ENCODE measurements at regions not wholly inside any gene's neighbourhood (a gene's known extent, or its start where the extent isn't known, plus 50 kb on each side); places are given as distances from the start of the nearest gene placed in this dataset.

DNA sequence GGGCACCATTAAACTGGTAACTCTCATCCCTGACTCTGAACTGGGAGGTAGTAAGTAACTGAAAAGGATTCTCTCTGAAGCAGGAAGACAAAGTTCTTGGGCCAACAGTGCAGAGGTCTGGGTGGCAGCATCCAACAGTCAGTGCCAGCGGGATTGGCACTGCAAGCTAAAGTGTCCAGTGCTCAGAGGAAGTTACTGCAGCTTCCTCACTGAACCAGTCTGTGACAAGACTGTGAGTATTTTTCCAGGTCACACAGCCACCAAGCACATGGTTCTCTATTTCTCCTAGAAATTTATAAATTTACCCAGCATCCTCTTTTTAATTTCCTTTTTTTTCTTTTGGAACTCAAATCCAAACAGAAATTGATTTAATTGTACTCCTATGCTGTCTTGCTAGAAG, 81.6 kb upstream of the FAR2 start:
- ChIA-PET POLR2A (no interaction called here), CTCF (no interaction called here)
- Histone ChIP-seq H3K27ac (ENCODE audit: low read depth, low read length) (no peak overlapping the region), H3K27me3 (ENCODE audit: control insufficient read depth in 2 of 2, insufficient read depth in 2 of 2, low read length in 2 of 2) (no peaks in the 10 kb centered on the region), H3K36me3 (ENCODE audit: control insufficient read depth in 2 of 3, insufficient read depth in 3 of 3, low read length in 3 of 3) (no peaks in the 10 kb centered on the region), H3K4me1 (ENCODE audit: control insufficient read depth in 2 of 2, insufficient read depth in 2 of 2, low read length in 2 of 2) (no peaks in the 10 kb centered on the region), H3K9me3 (ENCODE audit: control insufficient read depth in 2 of 3, low read length in 3 of 3) (no peaks in the 10 kb centered on the region), H3K4me3 (ENCODE audit: low read length) (no peak overlapping the region)
- no peaks in the 10 kb centered on the region for H3K36me3 Mint-ChIP-seq
- peak; percentile 67 for ATAC-seq
- H3K27me3 Mint-ChIP-seq: peaks cover 8 to 45% (median 27%) of the 10 kb centered on the region in 5 donors
- no peaks in the 10 kb centered on the region for H3K9me3 Mint-ChIP-seq
- no peak overlapping the region for H3K4me3 Mint-ChIP-seq
- no peak overlapping the region for H3K27ac Mint-ChIP-seq
- peaks cover 0 to 3% (median 0%) of the 10 kb centered on the region in 7 donors for H3K4me1 Mint-ChIP-seq
- intact Hi-C loops (cut with micrococcal nuclease): no loop called here
- no peak for DNase-seq

DNA sequence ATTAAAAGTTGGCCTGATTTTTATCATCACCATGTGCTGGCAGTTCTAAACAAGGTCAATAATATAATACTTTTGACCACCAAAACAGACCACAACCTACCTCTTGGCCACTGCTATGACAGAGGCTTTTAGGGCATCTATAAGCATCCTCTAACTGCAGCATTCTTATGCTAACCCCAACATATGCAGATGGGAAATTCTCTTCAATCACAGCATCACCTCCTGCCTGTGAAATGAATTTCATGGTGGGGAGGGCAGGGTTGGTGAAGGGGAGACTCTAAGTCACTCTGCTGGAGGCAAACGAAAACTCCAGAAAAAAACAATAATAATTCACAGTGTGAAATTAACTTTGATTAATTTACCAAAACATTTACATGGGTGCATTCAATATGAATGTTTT, 78.8 kb upstream of the FAR2 start:
- H3K36me3 Mint-ChIP-seq: no peaks in the 10 kb centered on the region
- Histone ChIP-seq H3K4me1 (ENCODE audit: control insufficient read depth in 2 of 2, insufficient read depth in 2 of 2, low read length in 2 of 2) (no peaks in the 10 kb centered on the region), H3K9me3 (ENCODE audit: control insufficient read depth in 2 of 3, low read length in 3 of 3) (no peaks in the 10 kb centered on the region), H3K4me3 (ENCODE audit: low read length) (no peak overlapping the region), H3K36me3 (ENCODE audit: control insufficient read depth in 2 of 3, insufficient read depth in 3 of 3, low read length in 3 of 3) (no peaks in the 10 kb centered on the region), H3K27me3 (ENCODE audit: control insufficient read depth in 2 of 2, insufficient read depth in 2 of 2, low read length in 2 of 2) (no peaks in the 10 kb centered on the region), H3K27ac (ENCODE audit: low read depth, low read length) (no peak overlapping the region)
- no peak overlapping the region for H3K4me3 Mint-ChIP-seq
- peaks cover 14 to 57% (median 30%) of the 10 kb centered on the region in 5 donors for H3K27me3 Mint-ChIP-seq
- POLR2A ChIA-PET: no interaction called here
- no peak overlapping the region for H3K27ac Mint-ChIP-seq
- CTCF ChIA-PET: no interaction called here
- DNase-seq (no peak), ATAC-seq (no peak)
- peaks cover 0 to 3% (median 0%) of the 10 kb centered on the region in 7 donors for H3K4me1 Mint-ChIP-seq
- no peaks in the 10 kb centered on the region for H3K9me3 Mint-ChIP-seq
- intact Hi-C loops (cut with micrococcal nuclease): loop anchor here (5.0 to 10.0 kb wide), 2 partner anchors 1737 to 1774 kb away; no protein-coding TSS in a partner anchor

DNA sequence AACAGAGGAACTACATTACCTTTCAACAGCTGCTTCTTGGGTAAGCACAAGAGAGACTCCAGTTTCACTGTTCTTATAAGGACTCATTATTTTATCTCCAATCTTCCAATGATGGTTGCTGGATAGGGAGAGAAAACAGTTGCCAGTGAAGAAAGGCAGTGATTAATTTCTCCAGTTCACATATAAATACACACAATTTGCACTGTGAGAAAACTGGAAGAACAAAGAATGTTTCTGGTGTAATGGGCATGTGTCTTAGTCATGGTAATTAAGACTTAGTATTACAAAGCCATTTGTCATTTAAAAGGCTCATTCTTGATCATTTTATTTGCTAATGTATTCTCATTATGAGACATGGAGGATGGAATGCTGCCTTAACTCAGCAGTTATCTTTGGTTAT, 78.0 kb upstream of the FAR2 start:
- H3K36me3 ChIP-seq (ENCODE audit: control insufficient read depth in 2 of 3, insufficient read depth in 3 of 3, low read length in 3 of 3): no peaks in the 10 kb centered on the region
- ChIA-PET CTCF (interaction anchor here (0.5 kb wide), 1 partner anchor 816 kb away, joined by 3 read pairs; no protein-coding TSS in a partner anchor), POLR2A (no interaction called here)
- H3K9me3 ChIP-seq (ENCODE audit: control insufficient read depth in 2 of 3, low read length in 3 of 3): no peaks in the 10 kb centered on the region
- H3K27me3 ChIP-seq (ENCODE audit: control insufficient read depth in 2 of 2, insufficient read depth in 2 of 2, low read length in 2 of 2): no peaks in the 10 kb centered on the region
- no peaks in the 10 kb centered on the region for H3K36me3 Mint-ChIP-seq
- peaks cover 14 to 58% (median 28%) of the 10 kb centered on the region in 5 donors for H3K27me3 Mint-ChIP-seq
- no peak overlapping the region for H3K27ac ChIP-seq (ENCODE audit: low read depth, low read length)
- DNase-seq (no peak), ATAC-seq (no peak)
- H3K4me1 ChIP-seq (ENCODE audit: control insufficient read depth in 2 of 2, insufficient read depth in 2 of 2, low read length in 2 of 2): no peaks in the 10 kb centered on the region
- intact Hi-C loops (cut with micrococcal nuclease): loop anchor here (5.0 to 10.0 kb wide), 2 partner anchors 1736 to 1774 kb away; no protein-coding TSS in a partner anchor
- no peaks in the 10 kb centered on the region for H3K9me3 Mint-ChIP-seq
- no peak overlapping the region for H3K27ac Mint-ChIP-seq
- H3K4me1 Mint-ChIP-seq: no peaks in the 10 kb centered on the region
- H3K4me3 ChIP-seq (ENCODE audit: low read length): no peak overlapping the region
- H3K4me3 Mint-ChIP-seq: no peak overlapping the region

DNA sequence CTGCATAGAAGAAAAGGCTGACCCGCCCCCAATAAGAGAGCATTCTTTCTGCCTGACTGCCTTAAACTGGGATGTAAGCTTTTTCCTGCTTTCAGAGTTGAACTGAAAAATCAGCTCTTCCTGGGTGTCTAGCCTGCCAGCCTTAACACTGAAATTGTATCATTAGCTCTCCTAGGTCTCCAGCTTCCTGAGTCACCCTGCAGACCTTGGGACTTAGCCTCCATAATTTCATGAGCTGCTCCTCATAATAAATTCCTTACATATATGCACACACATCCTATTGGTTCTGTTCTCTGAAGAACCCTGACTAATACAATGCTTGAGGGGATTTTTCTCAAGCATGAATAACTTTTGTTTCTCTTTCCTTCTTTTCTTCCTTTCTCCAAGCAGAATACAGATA, 76.4 kb upstream of the FAR2 start:
- ChIA-PET POLR2A (no interaction called here), CTCF (interaction anchor here (0.5 to 3.4 kb wide), 7 partner anchors 14 to 1771 kb away, joined by 3 to 40 read pairs (median 3); no protein-coding TSS in a partner anchor)
- Histone ChIP-seq H3K27ac (ENCODE audit: low read depth, low read length) (no peak overlapping the region), H3K27me3 (ENCODE audit: control insufficient read depth in 2 of 2, insufficient read depth in 2 of 2, low read length in 2 of 2) (no peaks in the 10 kb centered on the region), H3K4me1 (ENCODE audit: control insufficient read depth in 2 of 2, insufficient read depth in 2 of 2, low read length in 2 of 2) (no peaks in the 10 kb centered on the region), H3K9me3 (ENCODE audit: control insufficient read depth in 2 of 3, low read length in 3 of 3) (no peaks in the 10 kb centered on the region), H3K36me3 (ENCODE audit: control insufficient read depth in 2 of 3, insufficient read depth in 3 of 3, low read length in 3 of 3) (no peaks in the 10 kb centered on the region), H3K4me3 (ENCODE audit: low read length) (no peak overlapping the region)
- H3K27me3 Mint-ChIP-seq: peaks cover 14 to 51% (median 26%) of the 10 kb centered on the region in 5 donors
- ATAC-seq (no peak), DNase-seq (no peak)
- no peak overlapping the region for H3K4me3 Mint-ChIP-seq
- intact Hi-C loops (cut with micrococcal nuclease): loop anchor here (1.0 to 10.0 kb wide), 6 partner anchors 245 to 1772 kb away; no protein-coding TSS in a partner anchor
- no peaks in the 10 kb centered on the region for H3K36me3 Mint-ChIP-seq
- no peaks in the 10 kb centered on the region for H3K9me3 Mint-ChIP-seq
- no peaks in the 10 kb centered on the region for H3K4me1 Mint-ChIP-seq
- H3K27ac Mint-ChIP-seq: no peak overlapping the region

DNA sequence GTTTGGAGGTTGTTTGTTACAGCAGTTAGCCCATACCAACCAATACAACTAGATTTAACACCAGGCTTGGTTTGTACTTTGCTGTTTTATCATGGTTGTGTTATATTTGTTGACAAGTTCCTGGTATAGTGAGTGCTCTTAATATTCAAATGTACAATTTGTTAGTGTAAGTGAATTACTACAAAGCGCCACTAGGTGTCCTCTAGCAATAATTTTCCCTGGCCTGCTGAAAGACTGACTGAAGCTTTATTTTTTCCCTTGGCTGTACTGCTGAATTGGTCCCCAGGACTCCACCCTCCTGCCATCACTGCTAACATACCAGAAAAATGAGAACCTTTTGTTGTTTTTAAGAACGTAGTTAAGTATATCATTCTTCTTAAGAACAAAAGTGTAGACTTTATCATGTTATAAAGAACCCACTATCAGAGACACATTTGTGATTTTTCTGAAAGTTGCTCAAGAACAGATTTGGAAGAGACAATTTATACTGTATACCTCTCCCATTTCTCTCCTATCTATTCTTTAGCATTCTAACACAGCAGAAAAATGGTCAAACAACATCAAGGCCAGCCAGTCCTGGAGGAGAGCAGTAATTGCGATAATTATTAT, 75.3 kb upstream of the FAR2 start:
- Mint-ChIP-seq H3K4me3 (no peak overlapping the region), H3K27me3 (peaks cover 12 to 45% (median 23%) of the 10 kb centered on the region in 5 donors)
- POLR2A ChIA-PET: interaction anchor here (0.9 kb wide), 1 partner anchor 244 kb away, joined by 3 read pairs; no protein-coding TSS in a partner anchor

DNA sequence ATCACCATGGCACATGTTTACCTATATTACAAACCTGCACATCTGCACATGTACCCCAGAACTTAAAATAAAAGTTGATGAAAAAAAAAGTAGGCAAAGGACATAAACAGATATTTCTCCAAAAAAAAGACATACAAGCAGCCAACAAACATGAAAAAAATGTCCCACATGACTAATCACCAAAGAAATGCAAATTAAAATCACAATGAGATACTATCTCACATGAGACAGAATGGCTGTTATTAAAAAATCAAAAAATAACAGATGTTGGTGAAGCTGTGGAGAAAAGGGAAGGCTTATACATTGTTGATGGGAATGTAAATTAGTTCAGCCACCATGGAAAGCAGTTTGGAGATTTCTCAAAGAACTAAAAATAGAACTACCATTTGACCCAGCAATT, 68.0 kb upstream of the FAR2 start:
- Mint-ChIP-seq H3K27ac (no peak overlapping the region), H3K9me3 (no peaks in the 10 kb centered on the region), H3K4me3 (no peak overlapping the region), H3K36me3 (no peaks in the 10 kb centered on the region), H3K27me3 (peaks cover 0 to 46% (median 3%) of the 10 kb centered on the region in 5 donors), H3K4me1 (peaks cover 0 to 2% (median 0%) of the 10 kb centered on the region in 7 donors)
- no peak for DNase-seq
- no peak overlapping the region for H3K27ac ChIP-seq (ENCODE audit: low read depth, low read length)
- ATAC-seq: no peak
- H3K4me1 ChIP-seq (ENCODE audit: control insufficient read depth in 2 of 2, insufficient read depth in 2 of 2, low read length in 2 of 2): no peaks in the 10 kb centered on the region
- no peaks in the 10 kb centered on the region for H3K27me3 ChIP-seq (ENCODE audit: control insufficient read depth in 2 of 2, insufficient read depth in 2 of 2, low read length in 2 of 2)
- no peaks in the 10 kb centered on the region for H3K36me3 ChIP-seq (ENCODE audit: control insufficient read depth in 2 of 3, insufficient read depth in 3 of 3, low read length in 3 of 3)
- no peak overlapping the region for H3K4me3 ChIP-seq (ENCODE audit: low read length)
- POLR2A ChIA-PET: no interaction called here
- CTCF ChIA-PET: interaction anchor here (1.1 kb wide), 1 partner anchor 237 kb away, joined by 3 read pairs; no protein-coding TSS in a partner anchor
- H3K9me3 ChIP-seq (ENCODE audit: control insufficient read depth in 2 of 3, low read length in 3 of 3): no peaks in the 10 kb centered on the region
- intact Hi-C loops (cut with micrococcal nuclease): loop anchor here in 1 of 2 donors (10.0 kb wide), 1 partner anchor 144 kb away; no protein-coding TSS in a partner anchor

More for the DNA sequence above, 75.3 kb upstream of the FAR2 start:
- Mint-ChIP-seq H3K9me3 (no peaks in the 10 kb centered on the region), H3K27ac (peak overlapping the region in 2 of 9 donors; percentile 26 to 65), H3K36me3 (no peaks in the 10 kb centered on the region), H3K4me1 (no peaks in the 10 kb centered on the region)
- Histone ChIP-seq H3K4me1 (ENCODE audit: control insufficient read depth in 2 of 2, insufficient read depth in 2 of 2, low read length in 2 of 2) (no peaks in the 10 kb centered on the region), H3K36me3 (ENCODE audit: control insufficient read depth in 2 of 3, insufficient read depth in 3 of 3, low read length in 3 of 3) (no peaks in the 10 kb centered on the region), H3K27me3 (ENCODE audit: control insufficient read depth in 2 of 2, insufficient read depth in 2 of 2, low read length in 2 of 2) (no peaks in the 10 kb centered on the region), H3K9me3 (ENCODE audit: control insufficient read depth in 2 of 3, low read length in 3 of 3) (no peaks in the 10 kb centered on the region), H3K27ac (ENCODE audit: low read depth, low read length) (no peak overlapping the region), H3K4me3 (ENCODE audit: low read length) (no peak overlapping the region)
- peak in 6 of 9 donors; percentile 7 to 47 (median 34) for DNase-seq
- ATAC-seq: peak; percentile 73
- intact Hi-C loops (cut with micrococcal nuclease): loop anchor here (1.0 to 10.0 kb wide), 6 partner anchors 244 to 1771 kb away; no protein-coding TSS in a partner anchor
- CTCF ChIA-PET: interaction anchor here (0.6 to 3.4 kb wide), 7 partner anchors 13 to 244 kb away, joined by 3 to 40 read pairs (median 4); no protein-coding TSS in a partner anchor

Data from naive thymus-derived CD4-positive, alpha-beta T cell (primary cell).